Epidermal melanocyte (primary cell): ENCODE measurements at regions not wholly inside any gene's neighbourhood (a gene's known extent, or its start where the extent isn't known, plus 50 kb on each side); places are given as distances from the start of the nearest gene placed in this dataset.

Experiments
- DNase-seq: peaks from one replicate; pipeline ENCODE4 v3.0.0; 2011; ENCODE audit warnings: low spot score; ENCODE audit not compliant: insufficient read length

DNA sequence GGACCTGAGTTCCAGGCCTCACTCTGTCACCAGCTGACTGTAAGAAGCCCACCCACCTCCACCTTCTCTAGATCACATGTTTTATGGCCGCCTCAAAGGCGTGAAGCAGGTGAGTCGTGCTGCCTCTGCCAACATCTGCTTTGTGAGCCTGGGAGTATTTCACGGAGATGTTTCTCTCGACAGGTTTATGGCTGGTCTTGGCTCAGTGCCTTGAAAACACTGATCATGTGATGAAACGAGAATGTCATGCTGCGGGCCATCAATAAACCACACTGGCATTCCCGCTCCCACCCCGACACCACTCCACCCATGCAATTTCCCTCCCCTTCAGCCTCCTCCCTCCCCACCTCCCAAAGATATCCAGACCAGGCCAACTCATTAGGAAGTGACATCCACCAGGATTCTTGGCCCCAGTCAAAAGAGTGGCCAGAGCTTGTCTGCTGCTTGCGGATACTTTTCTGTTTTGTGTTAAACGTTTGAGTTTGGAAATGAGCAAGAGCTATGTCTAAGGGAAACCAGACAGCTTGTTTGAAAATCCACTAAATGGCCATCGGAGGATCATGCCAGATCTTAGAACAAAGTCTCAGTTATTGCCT lies 53.8 kb upstream of the NTF3 start:
- no peak for DNase-seq

- DNase-seq = no peak
These were observed 52.0 kb upstream of the NTF3 start for GRCh38 chr12:5379749-5380496.
